MG63 (cell line): ENCODE measurements at regions not wholly inside any gene's neighbourhood (a gene's known extent, or its start where the extent isn't known, plus 50 kb on each side); places are given as distances from the start of the nearest gene placed in this dataset.

ENCODE experiments used
- DNase-seq: peaks from one replicate; pipeline ENCODE4 v3.0.0-alpha.2; 2020
- H3K27me3 ChIP-seq: fragments of 250-450 bp; sonication (Bioruptor Pico); 2 replicates; pipeline ENCODE4 v1.5.1; 2020; ENCODE audit warnings: mild to moderate bottlenecking, moderate library complexity
- H3K36me3 ChIP-seq: fragments of 250-450 bp; sonication (Bioruptor Pico); 2 replicates; pipeline ENCODE4 v1.5.1; 2020; ENCODE audit warnings: mild to moderate bottlenecking, moderate library complexity
- H3K4me3 ChIP-seq: fragments of 250-450 bp; sonication (Bioruptor Pico); 2 replicates; pipeline ENCODE4 v1.5.1; 2020; ENCODE audit warnings: mild to moderate bottlenecking, moderate library complexity
- H3K9me3 ChIP-seq: fragments of 250-450 bp; sonication (Bioruptor Pico); 2 replicates; pipeline ENCODE4 v1.5.1; 2020; ENCODE audit warnings: mild to moderate bottlenecking, moderate library complexity

DNA sequence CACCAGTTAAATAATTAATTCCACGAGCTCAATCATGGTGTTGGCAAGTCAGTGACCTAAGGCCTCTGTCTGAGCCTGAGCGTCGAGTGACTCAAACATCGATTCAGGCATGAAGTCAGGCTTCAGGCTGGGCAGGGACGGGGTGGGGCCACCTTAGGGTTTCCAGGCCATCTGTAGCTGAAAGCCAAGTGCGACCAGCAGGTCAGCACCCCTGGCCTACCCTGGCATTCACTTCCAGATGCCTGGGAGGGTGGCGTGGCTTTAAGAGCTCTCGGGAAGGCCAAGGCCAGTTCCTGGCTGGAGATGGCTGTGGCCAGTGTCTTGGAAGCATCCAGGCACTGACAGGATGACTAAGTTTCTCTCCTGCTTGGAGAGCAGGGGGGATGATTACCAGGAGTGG lies 113.4 kb downstream of the DACT2 start:
- H3K9me3 ChIP-seq, result 0 out of 2 replicates have a peak, but pooled peaks cover 2% of the 10 kb centered on the region
- no peaks in the 10 kb centered on the region for H3K36me3 ChIP-seq
- peak; percentile 99 for DNase-seq
- H3K4me3 ChIP-seq, result no peak overlapping the region
- no peaks in the 10 kb centered on the region for H3K27me3 ChIP-seq

GRCh38 chr6:168201799-168202198 lies 117.8 kb downstream of the DACT2 start:
- H3K36me3 ChIP-seq, result no peaks in the 10 kb centered on the region
- H3K4me3 ChIP-seq, result no peak overlapping the region
- DNase-seq, result no peak
- 0 out of 2 replicates have a peak, but pooled peaks cover 2% of the 10 kb centered on the region for H3K9me3 ChIP-seq
- no peaks in the 10 kb centered on the region for H3K27me3 ChIP-seq

- H3K4me3 ChIP-seq, result no peak overlapping the region
- H3K27me3 ChIP-seq, result no peaks in the 10 kb centered on the region
- H3K9me3 ChIP-seq, result 0 out of 2 replicates have a peak, but pooled peaks cover 2% of the 10 kb centered on the region
- no peaks in the 10 kb centered on the region for H3K36me3 ChIP-seq
- no peak for DNase-seq
These were observed 118.2 kb downstream of the DACT2 start for GRCh38 chr6:168201383-168201782.

DNA sequence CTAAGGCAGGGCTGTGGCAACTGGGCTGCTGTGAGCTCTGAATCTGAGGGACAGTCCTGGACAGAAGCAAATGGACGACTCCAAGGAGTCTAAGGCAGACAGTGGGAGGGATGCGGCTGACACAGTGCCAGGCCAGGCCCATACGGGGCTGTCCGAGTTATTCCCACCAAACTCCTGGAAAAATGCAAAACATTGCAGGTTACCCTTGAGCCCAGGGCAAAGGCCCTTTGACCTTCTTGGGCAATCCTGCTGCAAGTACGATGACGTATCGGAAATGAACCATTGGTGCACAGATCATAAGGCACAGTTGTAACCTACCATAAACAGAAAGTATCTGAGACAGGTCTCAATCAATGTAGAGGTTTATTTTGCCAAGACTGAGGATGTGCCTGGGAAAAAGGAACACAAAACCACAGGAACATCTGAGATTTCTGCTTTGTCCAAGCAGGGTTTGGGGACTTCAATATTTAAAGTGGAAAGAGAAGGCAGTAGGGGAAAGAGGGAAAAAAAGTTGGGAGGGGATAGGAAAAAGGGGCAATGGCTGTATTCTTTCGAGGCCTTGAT lies 118.9 kb downstream of the DACT2 start:
- Histone ChIP-seq H3K27me3 (no peaks in the 10 kb centered on the region), H3K36me3 (no peaks in the 10 kb centered on the region), H3K9me3 (0 out of 2 replicates have a peak, but pooled peaks cover 2% of the 10 kb centered on the region), H3K4me3 (no peak overlapping the region)
- no peak for DNase-seq

DNA sequence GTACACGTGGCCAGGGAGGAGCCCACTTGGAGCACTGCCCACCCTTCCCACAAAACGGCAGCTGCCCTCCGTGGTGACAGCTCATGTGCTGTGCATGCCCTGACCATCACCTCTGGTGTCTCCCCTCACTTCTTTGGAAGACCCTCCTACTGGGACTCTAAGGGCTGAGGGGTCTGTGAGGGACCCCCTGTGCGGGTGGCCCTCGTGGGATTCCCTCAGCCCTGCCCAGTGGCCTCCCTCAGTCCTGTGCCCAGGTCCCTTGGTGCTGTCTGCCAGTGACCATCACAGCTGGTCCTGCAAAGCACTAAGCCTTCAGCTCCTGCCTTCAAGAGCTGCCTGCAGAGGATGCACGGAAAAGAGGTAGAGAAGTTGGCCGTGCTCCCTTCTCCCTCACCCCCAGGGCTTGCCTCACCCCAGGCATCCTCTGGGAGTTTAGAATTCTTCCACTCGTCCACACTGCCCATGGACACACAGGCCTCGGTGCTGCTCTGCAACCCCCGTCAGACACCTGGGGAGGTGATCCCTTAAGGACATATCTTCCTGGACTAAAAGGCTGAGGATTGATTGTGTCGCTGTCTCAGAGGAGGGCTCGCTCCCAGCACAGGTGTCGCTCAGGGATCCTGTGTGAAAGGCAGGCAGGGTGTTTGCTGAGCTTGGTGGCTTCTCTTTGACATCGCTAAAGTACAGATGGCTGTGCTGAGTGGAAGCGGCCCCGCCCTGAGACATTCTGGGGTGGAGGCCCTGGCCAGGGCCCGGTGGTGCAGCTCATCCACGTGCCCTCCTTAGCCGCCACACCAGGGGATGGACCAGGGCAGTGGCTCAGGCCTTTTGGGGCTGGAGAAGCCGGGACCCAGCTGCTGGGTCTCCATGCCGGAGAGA lies 119.5 kb upstream of the FRMD1 start:
- DNase-seq, result no peak
- H3K27me3 ChIP-seq, result no peaks in the 10 kb centered on the region
- no peaks in the 10 kb centered on the region for H3K9me3 ChIP-seq

GRCh38 chr6:168197636-168198301 lies 118.8 kb upstream of the FRMD1 start:
- Histone ChIP-seq H3K36me3 (no peaks in the 10 kb centered on the region), H3K9me3 (no peaks in the 10 kb centered on the region), H3K4me3 (no peak overlapping the region), H3K27me3 (no peaks in the 10 kb centered on the region)
- DNase-seq, result no peak

More for the DNA sequence above, 119.5 kb upstream of the FRMD1 start:
- H3K4me3 ChIP-seq, result no peak overlapping the region
- H3K36me3 ChIP-seq, result no peaks in the 10 kb centered on the region

GRCh38 chr6:168196881-168197635 lies 118.0 kb upstream of the FRMD1 start:
- Histone ChIP-seq H3K27me3 (no peaks in the 10 kb centered on the region), H3K4me3 (no peak overlapping the region), H3K9me3 (no peaks in the 10 kb centered on the region), H3K36me3 (no peaks in the 10 kb centered on the region)
- no peak for DNase-seq

DNA sequence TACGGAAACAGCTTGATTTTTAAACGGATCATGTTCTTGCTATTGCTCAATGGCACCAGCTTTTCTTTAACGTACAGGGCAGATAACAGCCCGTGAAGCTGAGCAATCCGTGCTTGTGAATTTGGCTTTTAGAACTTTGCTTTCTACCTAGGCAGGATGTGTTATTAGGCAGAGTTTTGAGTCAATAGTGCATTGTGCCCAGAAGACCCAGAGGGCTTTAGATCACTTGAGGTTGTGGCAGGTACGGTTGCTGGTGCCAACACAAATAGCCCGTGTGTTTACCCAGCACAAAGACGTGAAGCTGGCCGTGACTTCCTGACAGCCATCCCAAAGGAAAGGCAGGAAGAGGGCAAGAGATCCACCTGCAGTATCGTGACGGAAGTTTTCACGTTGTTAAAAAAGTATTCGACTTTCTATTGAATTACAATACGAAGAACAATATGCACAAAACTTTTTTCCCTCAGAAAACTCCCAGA lies 117.4 kb upstream of the FRMD1 start:
- Histone ChIP-seq H3K9me3 (no peaks in the 10 kb centered on the region), H3K27me3 (no peaks in the 10 kb centered on the region), H3K36me3 (no peaks in the 10 kb centered on the region), H3K4me3 (no peak overlapping the region)
- DNase-seq, result no peak

DNA sequence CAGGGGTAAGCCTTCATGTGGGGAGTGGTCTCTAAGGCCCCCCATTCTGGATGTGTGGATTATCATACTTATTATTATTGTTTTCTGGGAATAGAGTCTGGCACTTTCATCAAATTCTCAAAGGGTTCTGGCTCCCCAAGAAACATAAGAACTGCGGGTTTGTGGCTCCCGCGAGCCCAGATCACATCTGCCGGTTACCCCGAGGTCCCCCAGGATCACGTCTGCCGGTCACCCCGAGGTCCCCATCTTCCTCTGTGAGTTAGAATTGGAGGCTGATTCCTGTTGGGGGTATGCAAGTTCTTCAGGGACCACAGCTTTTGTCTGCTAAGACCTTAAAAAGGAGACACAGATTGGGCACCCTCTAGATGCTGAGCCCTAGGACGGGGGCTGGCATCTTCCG lies 116.7 kb upstream of the FRMD1 start:
- no peak for DNase-seq
- Histone ChIP-seq H3K4me3 (no peak overlapping the region), H3K36me3 (no peaks in the 10 kb centered on the region), H3K9me3 (no peaks in the 10 kb centered on the region), H3K27me3 (no peaks in the 10 kb centered on the region)

DNA sequence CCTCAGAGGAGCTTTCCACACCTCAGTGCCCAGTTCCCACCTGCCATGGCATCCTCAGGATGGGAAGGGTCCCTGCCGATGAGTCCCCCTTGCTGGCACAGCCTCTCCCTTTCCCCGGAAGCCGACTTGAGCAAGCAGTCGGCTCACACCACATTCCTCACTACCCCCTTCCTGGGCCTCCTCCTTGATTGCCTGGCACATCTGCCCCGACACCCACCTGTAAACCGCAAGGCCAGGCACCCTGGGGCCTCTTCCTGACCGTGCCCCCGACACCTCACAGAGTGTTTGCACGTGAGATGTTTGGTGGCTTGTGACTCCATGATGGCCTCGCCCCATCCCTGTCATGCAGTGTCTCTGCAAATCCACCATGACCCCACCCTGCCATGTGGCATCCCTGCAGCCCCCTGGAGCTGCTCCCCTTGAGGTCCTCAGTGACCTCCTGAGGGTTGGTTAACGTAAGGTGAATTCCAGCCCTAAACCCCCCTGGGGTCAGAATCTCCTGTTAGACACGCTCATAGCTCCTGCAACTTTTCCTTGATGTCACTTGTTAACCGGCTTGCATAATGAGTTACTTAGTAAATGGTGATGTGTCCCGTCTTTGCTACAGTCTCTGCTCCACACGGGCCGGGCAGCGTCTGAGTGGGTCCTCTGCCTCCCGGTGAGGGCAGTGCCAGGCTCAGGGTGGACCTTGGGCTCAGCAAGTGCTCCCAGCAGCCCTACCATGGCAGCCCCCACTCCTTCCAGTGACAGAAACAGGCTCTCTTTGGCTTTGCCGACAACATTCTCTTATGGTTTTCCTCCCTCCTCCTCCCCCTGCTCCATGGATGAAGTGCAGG lies 115.9 kb upstream of the FRMD1 start:
- Histone ChIP-seq H3K36me3 (no peaks in the 10 kb centered on the region), H3K27me3 (no peaks in the 10 kb centered on the region), H3K4me3 (no peak overlapping the region), H3K9me3 (no peaks in the 10 kb centered on the region)
- no peak for DNase-seq

DNA sequence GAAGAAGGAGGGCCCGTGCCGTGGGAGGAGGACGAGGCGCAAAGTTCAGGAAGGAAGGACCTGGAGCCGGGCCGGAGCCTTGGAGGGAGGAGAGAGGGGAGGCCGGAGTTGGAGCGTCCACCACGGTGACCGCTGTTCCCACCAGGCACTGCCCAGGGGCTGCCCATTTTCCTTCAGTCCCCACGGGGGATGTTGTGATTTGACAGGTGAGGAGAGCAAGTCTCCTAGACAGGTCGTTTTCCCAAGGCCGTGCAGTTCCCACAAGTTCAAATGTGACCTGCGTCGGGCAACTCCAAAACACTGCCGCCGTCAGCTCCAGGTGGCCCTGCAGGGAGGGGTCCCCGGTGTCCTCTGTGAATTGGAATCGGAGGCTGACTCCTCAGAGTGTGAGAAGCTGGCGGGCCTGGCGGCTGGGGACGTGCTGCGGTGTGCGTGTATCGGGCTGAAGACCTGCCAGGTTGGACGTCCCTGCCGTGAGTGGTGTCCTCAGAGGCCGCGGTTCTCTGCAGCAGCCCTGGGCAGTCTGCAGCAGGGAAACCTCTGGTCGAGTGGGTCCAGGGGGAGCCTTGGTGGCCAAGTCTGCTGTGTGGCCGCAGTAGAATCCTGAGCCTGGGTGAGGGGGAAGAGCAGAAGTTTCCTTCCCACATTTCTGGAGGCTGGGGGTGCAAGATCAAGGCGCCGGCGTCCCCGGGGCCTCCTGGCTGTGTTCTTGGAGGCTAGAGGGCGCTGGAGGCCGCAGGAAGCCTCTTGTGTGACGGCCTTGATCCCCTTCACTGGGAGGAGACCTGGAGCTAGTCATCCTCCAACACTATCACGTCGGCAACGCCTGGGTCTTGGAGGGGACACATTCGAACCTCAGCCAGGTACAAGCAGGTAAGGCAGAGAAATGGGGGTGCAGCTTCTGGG lies 115.1 kb upstream of the FRMD1 start:
- H3K9me3 ChIP-seq, result no peaks in the 10 kb centered on the region
- DNase-seq, result no peak
- no peak overlapping the region for H3K4me3 ChIP-seq
- no peaks in the 10 kb centered on the region for H3K27me3 ChIP-seq
- H3K36me3 ChIP-seq, result no peaks in the 10 kb centered on the region

GRCh38 chr6:168192901-168193815 lies 114.1 kb upstream of the FRMD1 start:
- Histone ChIP-seq H3K9me3 (no peaks in the 10 kb centered on the region), H3K4me3 (no peak overlapping the region), H3K36me3 (no peaks in the 10 kb centered on the region), H3K27me3 (no peaks in the 10 kb centered on the region)
- no peak for DNase-seq

DNA sequence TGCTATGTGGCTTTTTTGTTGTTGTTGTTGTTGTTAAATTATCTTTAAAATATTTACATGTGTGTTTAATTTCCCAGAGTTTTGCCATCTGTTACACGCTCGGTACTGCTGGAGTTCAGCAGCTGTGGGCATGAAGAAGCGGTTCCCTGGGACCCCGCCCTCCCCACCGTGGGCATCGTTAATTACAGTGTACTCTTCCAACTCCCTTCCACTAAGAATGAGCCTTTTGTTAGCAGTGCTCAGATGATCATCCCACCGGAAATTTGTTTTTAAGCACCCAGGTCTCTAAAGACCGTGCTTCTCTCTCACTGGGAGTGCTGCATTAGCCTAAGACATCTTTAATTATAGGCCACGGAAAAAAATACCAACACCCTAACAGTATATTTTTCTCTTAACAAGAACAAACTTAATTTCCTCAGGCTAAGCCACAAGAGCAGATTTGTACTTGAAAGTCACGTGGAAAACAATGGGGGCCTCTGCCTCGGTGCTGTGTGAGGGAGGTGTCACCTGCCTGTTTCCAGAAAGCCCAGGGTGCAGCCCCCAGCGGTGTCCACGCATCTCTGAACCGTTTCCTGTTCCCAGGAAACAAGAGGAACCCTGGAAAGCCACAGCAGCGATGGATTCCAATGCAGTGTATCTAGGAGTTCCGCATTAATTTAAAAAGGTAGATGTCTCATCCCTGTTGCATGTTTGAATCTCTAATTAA lies 113.3 kb upstream of the FRMD1 start:
- Histone ChIP-seq H3K9me3 (no peaks in the 10 kb centered on the region), H3K27me3 (no peaks in the 10 kb centered on the region), H3K36me3 (no peaks in the 10 kb centered on the region), H3K4me3 (no peak overlapping the region)
- DNase-seq, result no peak
